ENCODE measurements at regions not wholly inside any gene's neighbourhood (a gene's known extent, or its start where the extent isn't known, plus 50 kb on each side); places are given as distances from the start of the nearest gene placed in this dataset.

DNA sequence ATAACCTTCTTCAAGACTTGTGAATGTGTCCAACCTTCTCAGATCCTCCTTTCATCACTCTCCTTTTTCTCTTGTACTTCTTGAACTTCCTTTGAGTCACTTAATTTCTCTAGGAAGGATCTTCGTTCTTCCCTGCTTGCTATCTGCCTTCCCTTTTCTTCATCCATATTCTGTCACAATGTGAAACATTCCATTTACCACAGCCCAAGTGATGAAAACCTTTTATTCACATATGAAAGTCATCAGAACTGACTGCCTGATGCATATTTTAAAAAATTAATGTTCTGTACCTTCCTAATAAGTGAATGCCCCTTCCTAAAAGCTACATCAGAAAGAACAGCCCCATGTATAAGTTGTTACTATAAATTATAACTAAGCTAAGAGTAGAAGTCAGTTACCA is 520.4 kb upstream of the LUZP2 start:
- CTCF ChIA-PET = interaction anchor here (0.6 kb wide), 1 partner anchor 20 kb away, joined by 5 read pairs; no protein-coding TSS in a partner anchor
- H3K27ac ChIP-seq = no peak overlapping the region
- POLR2A ChIA-PET (ENCODE audit: low non-redundant PET) = no interaction called here
- TF ChIP-seq, protein P1, sequence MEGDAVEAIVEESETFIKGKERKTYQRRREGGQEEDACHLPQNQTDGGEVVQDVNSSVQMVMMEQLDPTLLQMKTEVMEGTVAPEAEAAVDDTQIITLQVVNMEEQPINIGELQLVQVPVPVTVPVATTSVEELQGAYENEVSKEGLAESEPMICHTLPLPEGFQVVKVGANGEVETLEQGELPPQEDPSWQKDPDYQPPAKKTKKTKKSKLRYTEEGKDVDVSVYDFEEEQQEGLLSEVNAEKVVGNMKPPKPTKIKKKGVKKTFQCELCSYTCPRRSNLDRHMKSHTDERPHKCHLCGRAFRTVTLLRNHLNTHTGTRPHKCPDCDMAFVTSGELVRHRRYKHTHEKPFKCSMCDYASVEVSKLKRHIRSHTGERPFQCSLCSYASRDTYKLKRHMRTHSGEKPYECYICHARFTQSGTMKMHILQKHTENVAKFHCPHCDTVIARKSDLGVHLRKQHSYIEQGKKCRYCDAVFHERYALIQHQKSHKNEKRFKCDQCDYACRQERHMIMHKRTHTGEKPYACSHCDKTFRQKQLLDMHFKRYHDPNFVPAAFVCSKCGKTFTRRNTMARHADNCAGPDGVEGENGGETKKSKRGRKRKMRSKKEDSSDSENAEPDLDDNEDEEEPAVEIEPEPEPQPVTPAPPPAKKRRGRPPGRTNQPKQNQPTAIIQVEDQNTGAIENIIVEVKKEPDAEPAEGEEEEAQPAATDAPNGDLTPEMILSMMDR (conservative IDR thresholded peaks at IDR 0.05; ENCODE audit: low read depth) = no peak
- DNase-seq (ENCODE audit: low spot score) = no peak

DNA sequence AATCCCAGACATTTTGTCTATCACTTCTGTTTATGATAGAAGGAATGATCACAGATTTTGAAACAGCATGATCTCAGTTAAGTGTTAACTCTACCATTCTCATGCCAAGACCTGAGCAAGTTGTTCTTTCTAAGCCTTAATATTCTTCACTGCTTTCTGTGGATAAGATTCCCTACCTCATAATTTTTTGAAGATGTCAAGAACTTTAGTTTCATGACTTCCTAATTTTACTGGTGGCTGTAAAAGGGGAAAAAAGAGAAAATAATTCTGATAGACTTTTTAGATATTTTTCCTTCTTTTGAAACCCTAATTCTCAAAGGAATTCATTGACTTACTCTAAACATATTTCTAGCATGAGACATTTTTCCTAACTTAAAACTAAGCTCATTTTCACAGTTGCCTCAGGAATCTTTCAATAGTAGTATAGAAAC is 520.0 kb upstream of the LUZP2 start:
- ChIA-PET POLR2A (ENCODE audit: low non-redundant PET) (no interaction called here), CTCF (interaction anchor here (0.6 kb wide), 1 partner anchor 21 kb away, joined by 5 read pairs; no protein-coding TSS in a partner anchor)
- DNase-seq (ENCODE audit: low spot score) = no peak
- H3K27ac ChIP-seq = no peak overlapping the region
- TF ChIP-seq, protein P1 (conservative IDR thresholded peaks at IDR 0.05; ENCODE audit: low read depth) = no peak

DNA sequence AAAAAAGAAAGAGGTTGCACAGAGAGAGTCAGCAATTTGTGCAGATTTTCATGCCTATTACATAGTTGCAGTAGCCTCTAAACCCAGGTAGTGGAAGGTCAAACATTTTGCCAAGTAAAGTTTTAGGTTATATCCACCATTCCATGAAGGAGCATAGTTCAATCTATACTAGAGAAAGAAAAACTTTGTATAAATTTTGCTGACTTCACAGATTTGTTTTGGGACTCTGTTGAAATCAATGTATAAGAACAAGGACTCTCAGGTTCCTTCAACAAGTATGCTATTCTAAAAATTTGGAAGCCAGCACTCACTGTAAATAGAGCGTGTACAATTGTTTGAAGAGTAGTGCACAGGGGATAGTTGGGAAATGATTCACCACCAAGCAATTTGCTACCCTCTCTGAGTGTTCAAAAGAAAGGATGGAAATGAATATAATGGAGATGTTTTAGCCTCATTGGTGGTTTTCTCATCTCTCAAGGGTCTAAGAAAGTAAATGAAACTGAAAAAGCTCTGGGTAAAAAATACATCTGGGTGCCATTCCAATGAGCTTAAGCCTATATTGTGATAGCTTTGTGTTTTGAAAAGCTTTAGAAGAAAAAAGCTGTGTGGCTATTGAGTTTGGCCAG is 508.4 kb upstream of the LUZP2 start:
- DNase-seq (ENCODE audit: low spot score) = no peak
- ChIA-PET CTCF (no interaction called here), POLR2A (ENCODE audit: low non-redundant PET) (no interaction called here)
- TF ChIP-seq, protein P1 (conservative IDR thresholded peaks at IDR 0.05; ENCODE audit: low read depth) = no peak
- no peak overlapping the region for H3K27ac ChIP-seq

DNA sequence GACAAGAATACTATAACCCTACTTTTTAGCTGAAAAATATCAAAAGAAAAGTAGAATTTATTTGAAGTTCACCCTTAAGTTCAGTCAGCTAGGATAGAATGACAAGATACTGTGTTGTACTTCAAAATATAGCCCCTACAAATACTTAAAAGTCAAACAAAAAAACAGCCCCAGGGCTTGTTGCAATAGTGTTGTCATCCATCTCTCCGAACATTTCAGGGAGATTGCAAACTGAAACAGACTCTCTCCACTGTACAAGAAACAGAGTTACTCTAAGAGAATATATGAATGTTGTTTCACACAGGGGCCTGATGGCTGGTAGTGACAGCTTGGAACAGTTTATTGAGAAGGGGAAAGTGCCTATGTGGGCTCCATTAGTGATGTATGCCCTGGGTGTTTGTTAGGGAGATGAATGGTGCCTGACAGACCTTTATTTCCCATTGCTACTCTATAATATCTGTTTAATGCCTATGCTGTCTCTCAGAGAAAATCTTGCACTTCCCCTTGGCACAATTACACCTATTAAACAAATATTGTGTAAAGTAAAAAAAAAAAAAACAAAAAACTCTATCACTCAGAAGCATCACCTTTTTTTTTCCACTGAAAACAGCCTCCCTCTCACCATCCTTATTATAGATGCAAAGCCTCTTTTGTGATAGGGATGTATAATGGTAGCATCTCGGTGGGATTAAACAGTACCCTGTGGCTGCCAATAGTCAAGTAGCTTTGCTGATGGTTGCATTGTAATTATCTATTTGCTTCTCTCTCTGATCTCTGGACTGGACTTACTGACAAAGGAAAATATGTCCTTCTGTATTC is 506.3 kb upstream of the LUZP2 start:
- ChIA-PET POLR2A (ENCODE audit: low non-redundant PET) (no interaction called here), CTCF (no interaction called here)
- no peak overlapping the region for H3K27ac ChIP-seq
- TF ChIP-seq, protein P1 (conservative IDR thresholded peaks at IDR 0.05; ENCODE audit: low read depth) = no peak
- DNase-seq (ENCODE audit: low spot score) = no peak

DNA sequence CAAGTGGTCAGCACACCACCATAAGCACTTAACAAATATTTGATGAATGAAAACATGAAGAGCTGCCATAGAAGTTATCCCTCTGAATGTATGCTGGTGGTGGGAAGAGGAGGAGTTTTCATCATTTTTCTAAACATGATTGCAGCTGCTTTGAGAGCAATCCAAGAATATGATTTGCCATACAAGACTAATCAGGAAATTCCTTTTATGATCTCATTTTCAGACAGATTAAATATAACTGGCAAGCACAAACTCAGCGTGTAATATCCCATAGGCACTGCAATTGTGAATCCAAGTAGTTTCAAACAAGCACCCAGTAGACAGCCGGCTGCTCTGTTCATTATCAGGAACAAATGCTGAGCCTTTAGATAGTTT is 505.7 kb upstream of the LUZP2 start:
- TF ChIP-seq, protein P1 (conservative IDR thresholded peaks at IDR 0.05; ENCODE audit: low read depth) = no peak
- H3K27ac ChIP-seq = no peak overlapping the region
- CTCF ChIA-PET = no interaction called here
- no peak for DNase-seq (ENCODE audit: low spot score)
- POLR2A ChIA-PET (ENCODE audit: low non-redundant PET) = no interaction called here

DNA sequence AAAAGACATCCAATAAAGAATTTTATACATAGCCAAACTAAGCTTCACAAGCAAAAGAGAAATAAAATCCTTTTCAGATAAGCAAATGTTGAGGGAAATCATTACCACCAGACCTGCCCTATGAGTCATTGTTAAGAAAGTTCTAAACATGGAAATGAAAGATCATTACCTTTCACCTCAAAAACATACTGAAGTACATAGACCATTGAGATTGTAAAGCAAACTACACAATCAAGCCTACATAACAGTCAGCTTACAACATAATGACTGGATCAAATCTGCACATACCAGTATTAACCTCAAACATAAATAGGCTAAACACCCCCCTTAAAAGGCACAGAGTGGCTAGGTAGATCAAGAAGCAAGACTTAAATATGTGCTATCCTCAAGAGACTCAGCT is 501.0 kb upstream of the LUZP2 start:
- CTCF ChIA-PET = no interaction called here
- no peak overlapping the region for H3K27ac ChIP-seq
- no peak for DNase-seq (ENCODE audit: low spot score)
- POLR2A ChIA-PET (ENCODE audit: low non-redundant PET) = no interaction called here
- TF ChIP-seq, protein P1 (conservative IDR thresholded peaks at IDR 0.05; ENCODE audit: low read depth) = no peak

All from RWPE1 (cell line).